NCI-H1694 treated with DMSO at 0.1 percent for 48 hours (cell line): ENCODE measurements at regions not wholly inside any gene's neighbourhood (a gene's known extent, or its start where the extent isn't known, plus 50 kb on each side); places are given as distances from the start of the nearest gene placed in this dataset.
"Not testable (repeated sequence)": the region's sequence is repeated elsewhere in the genome, so short reads cannot be mapped to it uniquely, and the experiment has no call there.

ENCODE experiments used
- DNase-seq: peaks from one replicate; lab custom pipeline; 2025; lab: John Stamatoyannopoulos, UW

DNA sequence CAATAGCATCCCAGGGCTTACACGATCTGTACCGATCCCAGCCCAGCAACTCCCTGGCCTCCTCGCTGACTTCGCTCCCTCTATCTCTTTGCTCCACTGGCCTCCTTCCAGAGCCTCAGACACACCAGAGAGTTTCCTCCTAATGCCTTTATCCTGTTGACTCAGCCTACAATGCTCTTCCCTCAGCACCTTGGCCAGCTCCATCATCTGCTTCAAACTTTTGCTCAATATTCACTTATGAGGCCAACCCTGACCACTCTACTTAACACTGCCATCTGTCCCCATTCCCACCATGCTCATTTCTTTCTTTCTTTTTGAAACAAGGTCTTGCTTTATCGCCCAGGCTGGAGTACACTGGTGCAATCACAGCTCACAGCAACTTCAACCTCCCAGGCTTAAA is 180.9 kb downstream of the CEP170 start:
- not testable (repeated sequence) for DNase-seq

GRCh38 chr1:243067056-243067455 is 188.0 kb downstream of the CEP170 start:
- not testable (repeated sequence) for DNase-seq

GRCh38 chr1:243061965-243062364 is 193.1 kb downstream of the CEP170 start:
- not testable (repeated sequence) for DNase-seq

GRCh38 chr1:243055510-243055909 is 199.6 kb downstream of the CEP170 start:
- not testable (repeated sequence) for DNase-seq

- DNase-seq: not testable (repeated sequence)
Measured at GRCh38 chr1:243055091-243055490, 200.0 kb downstream of the CEP170 start.

DNA sequence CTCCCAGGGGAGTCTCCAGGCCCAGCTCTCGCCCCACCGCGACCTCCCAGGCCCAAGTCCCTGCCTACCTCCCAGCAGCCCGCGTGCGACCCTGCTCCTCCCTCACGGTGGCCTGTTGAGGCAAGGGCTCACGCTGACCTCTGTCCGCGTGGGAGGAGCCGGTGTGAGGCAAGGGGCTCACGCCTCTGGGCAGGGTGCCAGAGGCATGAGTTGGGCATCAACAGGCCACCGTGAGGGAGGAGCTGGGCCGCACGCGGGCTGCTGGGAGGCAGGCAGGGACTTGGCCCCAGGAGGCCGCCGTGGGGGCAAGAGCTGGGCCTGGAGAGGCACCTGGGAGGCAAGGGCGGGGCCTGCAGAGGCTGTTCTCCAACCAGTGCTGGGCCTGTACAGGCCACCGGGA is 200.4 kb downstream of the CEP170 start:
- not testable (repeated sequence) for DNase-seq

GRCh38 chr1:243053048-243053447 is 202.0 kb downstream of the CEP170 start:
- not testable (repeated sequence) for DNase-seq

DNA sequence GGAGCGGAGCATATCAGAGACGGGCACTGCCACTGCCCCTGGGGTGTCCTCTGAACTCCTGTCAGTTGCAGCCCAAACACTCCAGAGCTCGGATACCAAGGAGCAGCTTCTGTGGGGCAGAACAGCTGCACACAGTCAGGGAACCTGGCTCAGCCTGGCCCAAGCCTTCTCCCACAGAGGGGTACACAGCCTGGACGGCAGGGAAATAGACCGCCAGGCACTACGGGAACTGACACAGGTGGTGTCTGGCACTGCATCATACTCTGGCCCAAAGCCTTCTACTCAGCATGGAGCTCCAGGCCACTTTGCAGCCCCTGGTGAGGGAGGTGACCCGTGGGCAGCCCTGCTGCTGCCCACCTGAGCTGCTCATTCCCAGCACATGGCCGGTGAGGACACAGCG is 204.5 kb downstream of the CEP170 start:
- not testable (repeated sequence) for DNase-seq

- not testable (repeated sequence) for DNase-seq
Measured at GRCh38 chr1:243049716-243050115, 205.4 kb downstream of the CEP170 start.

- DNase-seq: not testable (repeated sequence)
Measured at GRCh38 chr1:243021365-243021764, 233.7 kb downstream of the CEP170 start.

GRCh38 chr1:243019030-243019635 is 235.9 kb downstream of the CEP170 start:
- not testable (repeated sequence) for DNase-seq

DNA sequence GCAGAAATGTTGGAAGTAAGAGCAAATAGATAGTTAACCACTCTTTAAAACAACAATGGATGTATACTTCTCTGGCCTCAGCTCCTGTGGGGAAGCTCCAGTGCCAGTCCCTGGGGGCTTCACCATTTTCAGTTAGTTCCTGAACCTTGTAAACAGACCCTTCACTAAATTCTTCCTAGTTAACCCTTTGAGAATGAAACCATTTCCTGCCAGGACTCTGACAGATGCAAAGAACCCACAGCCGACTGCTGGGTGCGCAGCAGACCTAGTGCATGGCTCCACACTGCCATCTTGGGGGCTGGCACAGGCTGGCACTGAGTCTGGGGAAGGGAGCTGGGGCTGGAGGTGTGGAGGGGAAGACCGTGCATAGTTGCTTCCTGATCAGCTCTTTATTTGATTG is 244.4 kb downstream of the CEP170 start:
- not testable (repeated sequence) for DNase-seq

- DNase-seq: not testable (repeated sequence)
Measured at GRCh38 chr1:243001003-243001402, 254.1 kb downstream of the CEP170 start.

DNA sequence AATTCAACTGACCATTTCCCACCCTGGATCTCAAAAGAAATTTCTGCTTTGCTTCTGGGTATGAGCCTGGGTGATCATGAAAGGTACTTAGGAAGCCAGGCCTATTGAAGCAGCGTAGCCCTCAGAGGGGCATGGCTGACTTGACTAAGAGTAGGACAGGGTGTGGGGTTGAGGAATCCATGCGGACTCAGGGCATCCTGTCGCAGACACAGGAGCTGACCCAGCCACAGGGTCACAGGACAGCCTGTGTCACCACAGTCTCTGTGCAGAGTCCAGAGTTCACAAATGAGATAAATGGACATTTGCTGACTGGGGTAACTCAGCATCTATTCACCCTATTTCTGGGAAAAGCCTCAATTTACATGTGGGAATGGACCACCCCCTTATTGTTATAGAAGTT is 262.3 kb downstream of the CEP170 start:
- not testable (repeated sequence) for DNase-seq

DNA sequence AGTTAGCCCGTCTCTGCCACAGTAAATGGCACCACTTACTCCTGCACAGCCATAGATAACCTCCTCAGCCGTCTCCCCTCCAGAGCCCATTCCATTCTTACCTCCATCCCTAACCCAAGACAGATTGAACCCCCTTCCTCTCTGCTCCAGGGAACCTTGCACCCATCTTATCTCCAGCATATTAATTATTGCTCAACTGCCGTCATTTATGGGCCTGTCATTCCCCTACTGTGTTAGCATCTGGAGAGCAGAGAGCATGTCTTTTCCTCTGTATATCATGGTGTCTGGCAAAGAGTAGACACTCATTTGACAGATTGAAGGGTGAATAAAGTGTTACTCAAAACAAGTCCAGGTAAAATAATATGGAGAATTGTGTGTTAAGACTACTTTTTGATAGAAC is 270.0 kb downstream of the CEP170 start:
- not testable (repeated sequence) for DNase-seq

- not testable (repeated sequence) for DNase-seq
Measured at GRCh38 chr1:242973341-242973740, 281.7 kb downstream of the CEP170 start.

GRCh38 chr1:242966892-242967291 is 288.2 kb downstream of the CEP170 start:
- DNase-seq: no peak

- not testable (repeated sequence) for DNase-seq
Measured at GRCh38 chr1:242959397-242959796, 295.7 kb downstream of the CEP170 start.

DNA sequence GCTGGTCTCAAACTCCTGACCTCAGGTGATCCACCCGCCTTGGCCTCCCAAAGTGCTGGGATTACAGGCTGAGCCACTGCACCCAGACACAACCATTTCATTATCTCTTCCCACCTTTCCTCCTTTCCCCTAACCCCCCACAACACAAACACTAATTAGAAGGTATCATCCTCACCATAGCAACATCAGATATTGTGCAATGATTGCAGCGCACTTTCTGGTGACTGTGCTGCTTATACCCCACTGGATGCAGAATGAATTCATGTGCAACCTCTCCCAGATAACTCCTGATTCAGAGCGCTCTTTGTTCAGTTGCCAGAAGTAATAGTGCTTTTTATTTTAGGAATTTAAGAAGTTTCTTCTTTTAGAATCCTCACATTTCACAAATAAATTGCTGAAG is 300.1 kb downstream of the CEP170 start:
- not testable (repeated sequence) for DNase-seq

- DNase-seq: no peak
Measured at GRCh38 chr1:242946206-242946605, 308.9 kb downstream of the CEP170 start.

GRCh38 chr1:242936725-242937124 is 318.4 kb downstream of the CEP170 start:
- DNase-seq: peak; percentile 12

DNA sequence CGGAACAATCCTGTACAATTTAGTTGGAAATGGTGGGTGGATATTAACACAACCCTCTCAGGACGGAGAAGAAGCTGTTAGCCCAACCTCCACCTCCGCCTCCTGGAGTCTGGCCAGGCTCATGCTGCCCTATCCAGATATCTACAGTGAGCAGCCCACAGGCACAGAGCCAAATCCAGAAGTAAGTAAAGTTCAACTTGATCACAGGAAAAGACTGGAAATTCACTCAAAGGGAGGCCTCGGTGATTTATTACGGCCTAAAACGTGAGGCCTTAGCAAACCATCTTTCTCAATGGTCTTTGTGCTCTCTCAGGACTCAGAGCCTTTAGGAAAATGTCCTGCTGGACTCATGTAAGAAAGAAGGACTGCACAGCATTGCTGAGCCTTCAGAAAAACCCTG is 330.4 kb downstream of the CEP170 start:
- DNase-seq: not testable (repeated sequence)

GRCh38 chr1:242923603-242924002 is 331.5 kb downstream of the CEP170 start:
- not testable (repeated sequence) for DNase-seq

DNA sequence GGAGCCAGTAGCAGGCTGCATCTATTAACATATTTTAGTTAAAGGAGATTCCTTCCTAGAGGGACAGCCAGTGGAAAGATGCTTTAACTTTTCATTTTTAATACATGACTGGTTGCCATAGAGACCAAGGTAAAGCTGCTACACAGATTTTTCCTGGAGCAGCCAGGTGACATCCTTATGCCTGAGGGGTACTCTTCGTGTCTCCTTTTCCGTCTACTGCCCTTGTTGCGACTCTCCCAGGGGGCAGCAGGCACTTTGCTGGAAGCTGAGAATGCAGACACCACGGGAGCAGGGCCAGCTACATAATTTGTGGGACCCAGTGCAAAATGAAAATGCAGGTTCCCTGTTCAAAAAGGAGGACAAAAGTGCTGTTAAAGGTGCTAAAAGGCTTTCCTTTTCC is 340.4 kb downstream of the CEP170 start:
- DNase-seq: not testable (repeated sequence)
